H9 (cell line): ENCODE measurements at regions not wholly inside any gene's neighbourhood (a gene's known extent, or its start where the extent isn't known, plus 50 kb on each side); places are given as distances from the start of the nearest gene placed in this dataset.

Experiments
- DNase-seq: peaks from one replicate; pipeline ENCODE4 v3.0.0-alpha.2; 2017
- H2AFZ ChIP-seq: one replicate; pipeline ENCODE4 v1.6.1; 2013; ENCODE audit warnings: mild to moderate bottlenecking, low read length, control low read depth, moderate library complexity
- H2AK5ac ChIP-seq: 2 replicates; pipeline ENCODE4 v1.6.1; 2013; ENCODE audit warnings: low read length, control low read depth, mixed read lengths; ENCODE audit not compliant: insufficient read length
- H2BK120ac ChIP-seq: one replicate; pipeline ENCODE4 v1.6.1; 2013; ENCODE audit warnings: low read depth, mild to moderate bottlenecking, low read length, control low read depth, inconsistent platforms; ENCODE audit not compliant: poor library complexity, severe bottlenecking
- H2BK12ac ChIP-seq: 2 replicates; pipeline ENCODE4 v1.6.1; 2013; ENCODE audit warnings: low read length, control low read depth, mixed read lengths, low read depth; ENCODE audit not compliant: insufficient read length
- H2BK15ac ChIP-seq: 2 replicates; pipeline ENCODE4 v1.6.1; 2013; ENCODE audit warnings: low read depth, low read length, control low read depth
- H2BK20ac ChIP-seq: one replicate; pipeline ENCODE4 v1.6.1; 2013; ENCODE audit warnings: low read depth, mild to moderate bottlenecking, low read length, control low read depth, inconsistent platforms; ENCODE audit not compliant: poor library complexity, severe bottlenecking
- H2BK5ac ChIP-seq: 2 replicates; pipeline ENCODE4 v1.6.1; 2013; ENCODE audit warnings: low read length, control low read depth, mixed read lengths; ENCODE audit not compliant: insufficient read length
- H3K14ac ChIP-seq: 2 replicates; pipeline ENCODE4 v1.6.1; 2013; ENCODE audit warnings: low read length, control low read depth; ENCODE audit not compliant: insufficient read depth
- H3K18ac ChIP-seq: 2 replicates; pipeline ENCODE4 v1.6.1; 2013; ENCODE audit warnings: low read depth, mild to moderate bottlenecking, mixed read lengths, low read length, control low read depth; ENCODE audit not compliant: insufficient read length
- H3K23ac ChIP-seq: 2 replicates; pipeline ENCODE4 v1.6.1; 2013; ENCODE audit warnings: low read length, control low read depth, mixed read lengths, low read depth; ENCODE audit not compliant: insufficient read length
- H3K23me2 ChIP-seq: 2 replicates; pipeline ENCODE4 v1.6.1; 2013; ENCODE audit warnings: low read depth, mild to moderate bottlenecking, mixed read lengths, low read length, control low read depth; ENCODE audit not compliant: insufficient read length, poor library complexity, severe bottlenecking
- H3K27ac ChIP-seq: 2 replicates; pipeline ENCODE4 v1.5.1; 2013; ENCODE audit warnings: low read length, control low read depth, mixed read lengths, low read depth; ENCODE audit not compliant: insufficient read length
- H3K27me3 ChIP-seq: 2 replicates; pipeline ENCODE4 v1.6.1; 2013; ENCODE audit warnings: low read length, control low read depth, inconsistent platforms; ENCODE audit not compliant: insufficient read depth
- H3K4ac ChIP-seq: 2 replicates; pipeline ENCODE4 v1.6.1; 2013; ENCODE audit warnings: low read depth, mild to moderate bottlenecking, control low read depth, inconsistent platforms, low read length, moderate library complexity
- H3K4me1 ChIP-seq: 2 replicates; pipeline ENCODE4 v1.6.1; 2013; ENCODE audit warnings: low read length, control low read depth, inconsistent platforms; ENCODE audit not compliant: insufficient read depth
- H3K4me2 ChIP-seq: 2 replicates; pipeline ENCODE4 v1.6.1; 2013; ENCODE audit warnings: low read length, control low read depth, mixed read lengths; ENCODE audit not compliant: insufficient read length, insufficient read depth
- H3K56ac ChIP-seq: 2 replicates; pipeline ENCODE4 v1.6.1; 2013; ENCODE audit warnings: low read depth, mild to moderate bottlenecking, mixed read lengths, low read length, control low read depth; ENCODE audit not compliant: insufficient read length
- H3K79me1 ChIP-seq: 2 replicates; pipeline ENCODE4 v1.6.1; 2013; ENCODE audit warnings: low read depth, mild to moderate bottlenecking, moderate library complexity, low read length, control low read depth, inconsistent platforms; ENCODE audit not compliant: insufficient read depth, poor library complexity, severe bottlenecking
- H3K79me2 ChIP-seq: 2 replicates; pipeline ENCODE4 v1.6.1; 2013; ENCODE audit warnings: low read length, control low read depth, inconsistent platforms; ENCODE audit not compliant: insufficient read depth
- H3K9ac ChIP-seq: 2 replicates; pipeline ENCODE4 v1.6.1; 2013; ENCODE audit warnings: low read length, control low read depth, mixed read lengths; ENCODE audit not compliant: insufficient read length; ENCODE audit errors: extremely low read depth
- H3K9me3 ChIP-seq: one replicate; pipeline ENCODE4 v1.6.1; 2013; ENCODE audit warnings: low read depth, low read length, inconsistent platforms; ENCODE audit not compliant: control insufficient read depth
- H3T11ph ChIP-seq: one replicate; pipeline ENCODE4 v1.6.1; 2013; ENCODE audit warnings: mild to moderate bottlenecking, low read length, control low read depth, inconsistent platforms
- H4K20me1 ChIP-seq: one replicate; pipeline ENCODE4 v1.6.1; 2013; ENCODE audit not compliant: control insufficient read depth, insufficient read length, insufficient read depth
- H4K5ac ChIP-seq: 2 replicates; pipeline ENCODE4 v1.6.1; 2013; ENCODE audit warnings: low read depth, mild to moderate bottlenecking, mixed read lengths, low read length, control low read depth; ENCODE audit not compliant: insufficient read length
- H4K8ac ChIP-seq: replicated peaks from 2 replicates; pipeline ENCODE4 v1.6.1; 2013; ENCODE audit warnings: low read length, control low read depth, mixed read lengths, low read depth; ENCODE audit not compliant: insufficient read length
- H4K91ac ChIP-seq: 2 replicates; pipeline ENCODE4 v1.6.1; 2013; ENCODE audit warnings: low read depth, mild to moderate bottlenecking, moderate library complexity, mixed read lengths, low read length, control low read depth; ENCODE audit not compliant: insufficient read length
- H3K27ac Mint-ChIP-seq, 3 experiments: 2 replicates in 2 of 3; 3 replicates in 1 of 3; pipeline ENCODE4 v1.8.0; 2020 to 2021; ENCODE audit warnings: mixed read lengths in 3 of 3, mild to moderate bottlenecking in 1 of 3, moderate library complexity in 1 of 3
- H3K27me3 Mint-ChIP-seq: 2 replicates; pipeline ENCODE4 v1.8.0; 2021; ENCODE audit warnings: low read depth, mild to moderate bottlenecking, moderate library complexity, mixed read lengths
- H3K36me3 Mint-ChIP-seq, 3 experiments: 2 replicates in 2 of 3; 3 replicates in 1 of 3; pipeline ENCODE4 v1.8.0; 2020 to 2021; ENCODE audit warnings: low read depth in 3 of 3, mixed read lengths in 3 of 3; ENCODE audit not compliant: insufficient read depth in 1 of 3
- H3K4me1 Mint-ChIP-seq, 2 experiments: 2 replicates each; pipeline ENCODE4 v1.8.0; 2020; ENCODE audit warnings: mixed read lengths in 2 of 2
- H3K4me3 Mint-ChIP-seq, 2 experiments: 2 replicates in 1 of 2; 3 replicates in 1 of 2; pipeline ENCODE4 v1.8.0; 2020 to 2021; ENCODE audit warnings: mild to moderate bottlenecking in 2 of 2, mixed read lengths in 2 of 2, moderate library complexity in 1 of 2
- H3K9me3 Mint-ChIP-seq, 2 experiments: 2 replicates in 1 of 2; 3 replicates in 1 of 2; pipeline ENCODE4 v1.8.0; 2020; ENCODE audit warnings: mild to moderate bottlenecking in 2 of 2, mixed read lengths in 2 of 2, moderate library complexity in 1 of 2
- CTCF ChIP-seq: fragments of 200-600 bp; sonication (generic); conservative IDR thresholded peaks from 3 replicates; pipeline ENCODE4 v1.8.0; 2021; ENCODE audit warnings: antibody characterized with exemption, mild to moderate bottlenecking
- WGBS: extraction: QIAGEN DNeasy Blood & Tissue Kit; methylation state at CpG from one replicate; pipeline ENCODE4 v1.1.7; 2013; ENCODE audit warnings: missing lambda C conversion rate, low lambda C conversion rate, mixed read lengths; ENCODE audit not compliant: insufficient read length; ENCODE audit errors: extremely low coverage; 5-methylcytosine and 5-hydroxymethylcytosine counted together

- Mint-ChIP-seq H3K27me3 (no peaks in the 10 kb centered on the region; the same call in 1 of the 2 replicates), H3K36me3 (no peaks in the 10 kb centered on the region), H3K4me1 (peaks cover 18 to 24% of the 10 kb centered on the region in 2 experiments), H3K27ac (no peak overlapping the region), H3K9me3 (no peaks in the 10 kb centered on the region), H3K4me3 (no peak overlapping the region)
- 0 out of 2 replicates have a peak, but pooled peaks cover 2% of the 10 kb centered on the region for H3K4me1 ChIP-seq
- WGBS: no CpG with 5 or more reads among the region's 9 CpGs
- no peak overlapping the region for H2BK5ac ChIP-seq
- no peak overlapping the region for H3K23ac ChIP-seq
- no peaks in the 10 kb centered on the region for H3K27me3 ChIP-seq
- H3T11ph ChIP-seq: no peak overlapping the region
- H2AK5ac ChIP-seq: no peak overlapping the region
- H3K9me3 ChIP-seq: no peaks in the 10 kb centered on the region
- no peak overlapping the region for H3K14ac ChIP-seq
- no peak overlapping the region for H2BK15ac ChIP-seq
- H4K8ac ChIP-seq: no peak overlapping the region
- no peaks in the 10 kb centered on the region for H3K79me1 ChIP-seq
- H3K27ac ChIP-seq: no peak overlapping the region
- no peak overlapping the region for H4K5ac ChIP-seq
- H3K9ac ChIP-seq: no peak overlapping the region
- TF ChIP-seq CTCF: no peak
- no peak overlapping the region for H2BK120ac ChIP-seq
- H4K20me1 ChIP-seq: no peaks in the 10 kb centered on the region
- no peaks in the 10 kb centered on the region for H3K23me2 ChIP-seq
- no peak overlapping the region for H3K18ac ChIP-seq
- H3K4me2 ChIP-seq: no peak overlapping the region
- no peak overlapping the region for H2BK12ac ChIP-seq
- no peaks in the 10 kb centered on the region for H3K79me2 ChIP-seq
- H3K56ac ChIP-seq: no peak overlapping the region
- no peak overlapping the region for H2AFZ ChIP-seq
- no peak for DNase-seq
- H2BK20ac ChIP-seq: no peak overlapping the region
- H4K91ac ChIP-seq: no peak overlapping the region
- no peak overlapping the region for H3K4ac ChIP-seq
Observed at GRCh38 chr13:40194224-40194806, 472.1 kb downstream of the FOXO1 start.
